HCT116 (cell line): ENCODE measurements at regions not wholly inside any gene's neighbourhood (a gene's known extent, or its start where the extent isn't known, plus 50 kb on each side); places are given as distances from the start of the nearest gene placed in this dataset.

Experiments
- ATAC-seq: fragments of 200-7000 bp; cut with Tn5 transposase; 2 replicates; pipeline ENCODE4 v1.9.1; 2020; ENCODE audit warnings: mild to moderate bottlenecking, moderate library complexity
- BruUV-seq: library from RNA; stranded (reverse); fragments of 400-500 nt; replicated peaks from 2 replicates; lab custom pipeline; 2021; lab: Mats Ljungman, UMichigan
- CTCF ChIA-PET: fragments of 300-600 bp; sonication (Branson Sonifier 250); formaldehyde crosslinking; loops from one replicate; lab custom pipeline; 2021; ENCODE audit warnings: antibody characterized with exemption; lab: Charles Lee
- POLR2A ChIA-PET: fragments of 300-600, 350-600 bp; sonication (Branson Sonifier 250); formaldehyde crosslinking; loops from one replicate; lab custom pipeline; 2021; ENCODE audit warnings: antibody characterized with exemption; lab: Charles Lee
- RAD21 ChIA-PET, 2 experiments: fragments of 300-600 bp; sonication (Branson Sonifier 250); formaldehyde crosslinking; loops; one replicate each; lab custom pipeline; 2023; ENCODE audit warnings: low total read pairs in 2 of 2; ENCODE audit not compliant: uncharacterized antibody in 2 of 2, unreplicated experiment in 2 of 2, low non-redundant PET in 1 of 2; lab: Charles Lee
- DNase-seq: peaks from one replicate; pipeline ENCODE4 v3.0.0-alpha.2; 2010; ENCODE audit warnings: low read depth, low spot score
- H2AFZ ChIP-seq: fragments of 200-600 bp; shearing (Covaris generic), sonication (generic); 2 replicates; pipeline ENCODE4 v1.6.1; 2017; ENCODE audit warnings: low read depth, mixed run types, mixed read lengths, antibody characterized with exemption, low read length; ENCODE audit not compliant: poor library complexity, severe bottlenecking
- H3K27ac ChIP-seq: 2 replicates; pipeline ENCODE4 v1.5.1; 2012; ENCODE audit warnings: low read depth, low read length
- H3K27me3 ChIP-seq: fragments of 200-600 bp; sonication (generic); 2 replicates; pipeline ENCODE4 v1.6.1; 2016; ENCODE audit warnings: mixed run types, low read length, mixed read lengths; ENCODE audit not compliant: insufficient read depth
- H3K36me3 ChIP-seq, 2 experiments: fragments of 200-500 bp in 1 of 2; fragments of 200-600 bp in 1 of 2; sonication (Bioruptor generic) in 1 of 2; sonication (generic) in 1 of 2; 2 replicates each; pipeline versions ENCODE4 v1.5.1 to v1.6.1; 2014 to 2016; ENCODE audit warnings: low read length in 2 of 2, inconsistent platforms in 1 of 2, mixed read lengths in 1 of 2, mixed run types in 1 of 2; ENCODE audit not compliant: insufficient read depth in 2 of 2, control insufficient read depth in 1 of 2
- H3K4me1 ChIP-seq, 2 experiments: fragments of 200-600 bp in 1 of 2; sonication (generic) in 1 of 2; 2 replicates each; pipeline versions ENCODE4 v1.5.1 to v1.6.1; 2012 to 2017; ENCODE audit warnings: low read length in 2 of 2, inconsistent platforms in 1 of 2, mild to moderate bottlenecking in 1 of 2, mixed read lengths in 1 of 2, mixed run types in 1 of 2, moderate library complexity in 1 of 2; ENCODE audit not compliant: insufficient read depth in 2 of 2, control insufficient read depth in 1 of 2
- H3K4me2 ChIP-seq: fragments of 200-600 bp; sonication (generic); 2 replicates; pipeline ENCODE4 v1.6.1; 2017; ENCODE audit warnings: mixed run types, low read length, mixed read lengths
- H3K4me3 ChIP-seq, 2 experiments: fragments of 200-600 bp in 1 of 2; sonication (generic) in 1 of 2; replicated peaks in 1 of 2; 2 replicates each; pipeline ENCODE4 v1.5.1; 2011 to 2016; ENCODE audit warnings: low read length in 2 of 2, control low read depth in 1 of 2, low read depth in 1 of 2, mild to moderate bottlenecking in 1 of 2, mixed read lengths in 1 of 2, mixed run types in 1 of 2
- H3K79me2 ChIP-seq: fragments of 200-600 bp; sonication (generic); 2 replicates; pipeline ENCODE4 v1.6.1; 2017; ENCODE audit warnings: mild to moderate bottlenecking, mixed run types, low read length, moderate library complexity, mixed read lengths; ENCODE audit not compliant: insufficient read depth
- H3K9ac ChIP-seq: fragments of 200-600 bp; sonication (generic); 2 replicates; pipeline ENCODE4 v1.6.1; 2016; ENCODE audit warnings: low read length, mixed read lengths
- H3K9me2 ChIP-seq: fragments of 200-600 bp; sonication (generic), shearing (Covaris generic); 2 replicates; pipeline ENCODE4 v1.6.1; 2017; ENCODE audit warnings: mixed run types, mild to moderate bottlenecking, moderate library complexity; ENCODE audit not compliant: insufficient read depth
- H3K9me3 ChIP-seq, 2 experiments: fragments of 200-500 bp in 1 of 2; fragments of 200-600 bp in 1 of 2; sonication (Bioruptor generic) in 1 of 2; sonication (generic) in 1 of 2; 2 replicates each; pipeline ENCODE4 v1.6.1; 2014 to 2017; ENCODE audit warnings: low read length in 2 of 2, mixed read lengths in 2 of 2, inconsistent platforms in 1 of 2, low read depth in 1 of 2, mild to moderate bottlenecking in 1 of 2, mixed run types in 1 of 2, moderate library complexity in 1 of 2; ENCODE audit not compliant: control insufficient read depth in 1 of 2, insufficient read depth in 1 of 2
- H4K20me1 ChIP-seq: fragments of 200-600 bp; sonication (generic), shearing (Covaris generic); 2 replicates; pipeline ENCODE4 v1.6.1; 2017; ENCODE audit warnings: mixed run types, mild to moderate bottlenecking, moderate library complexity; ENCODE audit not compliant: insufficient read depth
- EGR1 ChIP-seq: IDR thresholded peaks from 2 replicates; pipeline ENCODE4 v1.6.1; 2012; ENCODE audit warnings: low read depth
- POLR2A ChIP-seq: IDR thresholded peaks from 2 replicates; pipeline ENCODE4 v1.7.0; 2011; ENCODE audit warnings: borderline replicate concordance; ENCODE audit not compliant: insufficient read depth, insufficient read length; ENCODE audit errors: extremely low read depth
- TCF7L2 ChIP-seq: IDR thresholded peaks from 2 replicates; pipeline ENCODE4 v1.7.0; 2011; ENCODE audit warnings: borderline replicate concordance, inconsistent platforms; ENCODE audit not compliant: insufficient read depth, insufficient read length; ENCODE audit errors: extremely low read depth
- intact Hi-C: fragments of 100-400 bp; cut with micrococcal nuclease; formaldehyde crosslinking; loops from 2 replicates; pipeline ENCODE4 v1.10.0; 2022
- TF ChIP-seq, protein P1 (sequence below), 3 experiments: fragments of 200-600 bp in 1 of 3; sonication (generic) in 1 of 3; IDR thresholded peaks in 2 of 3; conservative IDR thresholded peaks in 1 of 3; 2 replicates each; pipeline ENCODE4 v1.5.1; 2012 to 2017; ENCODE audit warnings: low read depth in 2 of 3, low read length in 2 of 3, antibody characterized with exemption in 1 of 3, borderline replicate concordance in 1 of 3, control low read depth in 1 of 3, mild to moderate bottlenecking in 1 of 3, mixed read lengths in 1 of 3, mixed run types in 1 of 3, moderate library complexity in 1 of 3; ENCODE audit not compliant: insufficient read depth in 1 of 3
- TF ChIP-seq, protein P2 (sequence below): IDR thresholded peaks from 2 replicates; pipeline ENCODE4 v1.6.1; 2012; ENCODE audit warnings: low read depth

DNA sequence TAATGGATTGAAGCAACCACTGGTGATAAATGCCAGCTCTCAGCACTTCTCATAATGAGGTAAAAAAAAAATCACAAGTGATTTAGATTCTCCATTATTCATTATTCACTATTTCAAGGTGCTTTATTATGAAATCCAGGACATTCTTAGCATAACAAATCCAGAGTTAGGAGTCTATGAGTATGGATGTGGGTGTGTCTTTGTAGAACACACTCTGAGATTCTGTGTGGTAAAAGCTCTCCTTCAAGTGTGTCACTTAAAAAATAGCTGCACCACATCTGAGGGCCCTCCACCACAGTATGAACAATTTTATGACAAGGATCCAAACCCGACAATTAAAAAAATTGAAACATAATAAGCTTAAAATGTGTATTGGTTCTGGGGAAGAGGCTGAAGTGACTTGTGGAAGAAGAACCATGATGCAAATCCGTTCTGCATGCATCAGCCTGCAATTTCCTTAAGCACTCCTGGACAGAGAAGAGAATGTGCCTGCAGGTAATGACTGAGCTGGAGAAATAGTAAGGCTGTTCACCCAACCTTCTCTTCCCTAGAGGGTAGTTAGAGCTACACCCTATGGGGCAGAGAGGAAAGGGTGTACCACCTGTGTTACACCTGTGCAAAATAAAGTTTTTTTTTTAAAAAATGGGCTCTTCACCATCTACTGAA is 488.5 kb upstream of the MGAT4C start (continued):
- TF ChIP-seq, protein P1, sequence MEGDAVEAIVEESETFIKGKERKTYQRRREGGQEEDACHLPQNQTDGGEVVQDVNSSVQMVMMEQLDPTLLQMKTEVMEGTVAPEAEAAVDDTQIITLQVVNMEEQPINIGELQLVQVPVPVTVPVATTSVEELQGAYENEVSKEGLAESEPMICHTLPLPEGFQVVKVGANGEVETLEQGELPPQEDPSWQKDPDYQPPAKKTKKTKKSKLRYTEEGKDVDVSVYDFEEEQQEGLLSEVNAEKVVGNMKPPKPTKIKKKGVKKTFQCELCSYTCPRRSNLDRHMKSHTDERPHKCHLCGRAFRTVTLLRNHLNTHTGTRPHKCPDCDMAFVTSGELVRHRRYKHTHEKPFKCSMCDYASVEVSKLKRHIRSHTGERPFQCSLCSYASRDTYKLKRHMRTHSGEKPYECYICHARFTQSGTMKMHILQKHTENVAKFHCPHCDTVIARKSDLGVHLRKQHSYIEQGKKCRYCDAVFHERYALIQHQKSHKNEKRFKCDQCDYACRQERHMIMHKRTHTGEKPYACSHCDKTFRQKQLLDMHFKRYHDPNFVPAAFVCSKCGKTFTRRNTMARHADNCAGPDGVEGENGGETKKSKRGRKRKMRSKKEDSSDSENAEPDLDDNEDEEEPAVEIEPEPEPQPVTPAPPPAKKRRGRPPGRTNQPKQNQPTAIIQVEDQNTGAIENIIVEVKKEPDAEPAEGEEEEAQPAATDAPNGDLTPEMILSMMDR (IDR thresholded peaks at IDR 0.05 in 2 of 3, conservative IDR thresholded peaks at IDR 0.05 in 1 of 3; ENCODE audit: borderline replicate concordance in 1 of 3, insufficient read depth in 1 of 3, low read depth in 2 of 3, low read length in 2 of 3): no peak
- no peak for TF ChIP-seq TCF7L2

DNA sequence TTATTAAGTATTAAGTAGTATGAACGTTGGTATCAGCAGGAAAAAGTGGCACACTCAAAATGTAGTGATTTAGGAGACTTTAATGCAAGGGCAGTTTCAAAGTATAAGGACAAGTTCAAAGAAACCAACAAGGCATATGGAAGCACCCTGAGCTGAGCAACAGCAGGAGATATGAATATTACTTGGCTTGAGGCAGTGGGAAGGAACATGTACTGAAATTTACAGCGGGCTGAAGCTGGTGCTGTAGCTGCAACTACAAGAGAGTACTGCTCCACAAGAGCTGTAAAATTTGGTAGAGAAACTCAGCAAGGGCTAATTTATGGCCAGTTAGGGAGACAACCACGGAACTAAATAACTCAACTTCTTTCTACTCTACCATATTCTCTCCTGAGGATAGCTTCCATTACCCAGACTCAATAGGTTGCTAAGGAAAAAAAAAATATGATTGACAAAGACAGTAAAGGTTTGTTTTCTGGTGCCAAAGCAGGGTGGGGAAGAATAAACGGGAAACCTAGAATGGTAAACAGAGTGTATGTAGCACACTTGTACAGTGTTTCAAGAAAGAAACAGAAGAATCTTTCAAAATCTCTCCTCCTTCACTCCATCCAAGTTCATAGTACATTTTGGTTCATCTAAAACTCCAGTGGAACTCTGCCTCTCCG is 487.8 kb upstream of the MGAT4C start:
- ChIA-PET POLR2A (no interaction called here), CTCF (no interaction called here), RAD21 (no interaction called here)
- no peaks in the 10 kb centered on the region for H3K36me3 ChIP-seq
- H3K79me2 ChIP-seq: no peaks in the 10 kb centered on the region
- H2AFZ ChIP-seq: no peak overlapping the region
- DNase-seq: no peak
- H3K9me3 ChIP-seq: no peaks in the 10 kb centered on the region
- H3K4me2 ChIP-seq: no peak overlapping the region
- no peaks in the 10 kb centered on the region for H3K9me2 ChIP-seq
- no peak overlapping the region for H3K9ac ChIP-seq
- no peaks in the 10 kb centered on the region for H3K4me1 ChIP-seq
- TF ChIP-seq EGR1: no peak
- TF ChIP-seq, protein P2, sequence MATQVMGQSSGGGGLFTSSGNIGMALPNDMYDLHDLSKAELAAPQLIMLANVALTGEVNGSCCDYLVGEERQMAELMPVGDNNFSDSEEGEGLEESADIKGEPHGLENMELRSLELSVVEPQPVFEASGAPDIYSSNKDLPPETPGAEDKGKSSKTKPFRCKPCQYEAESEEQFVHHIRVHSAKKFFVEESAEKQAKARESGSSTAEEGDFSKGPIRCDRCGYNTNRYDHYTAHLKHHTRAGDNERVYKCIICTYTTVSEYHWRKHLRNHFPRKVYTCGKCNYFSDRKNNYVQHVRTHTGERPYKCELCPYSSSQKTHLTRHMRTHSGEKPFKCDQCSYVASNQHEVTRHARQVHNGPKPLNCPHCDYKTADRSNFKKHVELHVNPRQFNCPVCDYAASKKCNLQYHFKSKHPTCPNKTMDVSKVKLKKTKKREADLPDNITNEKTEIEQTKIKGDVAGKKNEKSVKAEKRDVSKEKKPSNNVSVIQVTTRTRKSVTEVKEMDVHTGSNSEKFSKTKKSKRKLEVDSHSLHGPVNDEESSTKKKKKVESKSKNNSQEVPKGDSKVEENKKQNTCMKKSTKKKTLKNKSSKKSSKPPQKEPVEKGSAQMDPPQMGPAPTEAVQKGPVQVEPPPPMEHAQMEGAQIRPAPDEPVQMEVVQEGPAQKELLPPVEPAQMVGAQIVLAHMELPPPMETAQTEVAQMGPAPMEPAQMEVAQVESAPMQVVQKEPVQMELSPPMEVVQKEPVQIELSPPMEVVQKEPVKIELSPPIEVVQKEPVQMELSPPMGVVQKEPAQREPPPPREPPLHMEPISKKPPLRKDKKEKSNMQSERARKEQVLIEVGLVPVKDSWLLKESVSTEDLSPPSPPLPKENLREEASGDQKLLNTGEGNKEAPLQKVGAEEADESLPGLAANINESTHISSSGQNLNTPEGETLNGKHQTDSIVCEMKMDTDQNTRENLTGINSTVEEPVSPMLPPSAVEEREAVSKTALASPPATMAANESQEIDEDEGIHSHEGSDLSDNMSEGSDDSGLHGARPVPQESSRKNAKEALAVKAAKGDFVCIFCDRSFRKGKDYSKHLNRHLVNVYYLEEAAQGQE: no peak
- no peak for TF ChIP-seq POLR2A
- TF ChIP-seq, all 23 proteins: peak for 0
- Histone ChIP-seq H3K27me3 (no peaks in the 10 kb centered on the region), H3K27ac (no peak overlapping the region), H3K4me3 (no peak overlapping the region), H4K20me1 (no peaks in the 10 kb centered on the region)
- BruUV-seq: no TSS peak
- ATAC-seq: no peak
- intact Hi-C loops: no loop called here
